Activated T-cell treated with anti-CD3 and anti-CD28 coated beads for 48 hours (primary cell): ENCODE measurements at regions not wholly inside any gene's neighbourhood (a gene's known extent, or its start where the extent isn't known, plus 50 kb on each side); places are given as distances from the start of the nearest gene placed in this dataset.
"Not testable (repeated sequence)": the region's sequence is repeated elsewhere in the genome, so short reads cannot be mapped to it uniquely, and the experiment has no call there.

Experiments
- DNase-seq: peaks from one replicate; pipeline ENCODE4 v3.0.0-alpha.2; 2020; ENCODE audit warnings: low read depth

- DNase-seq: no peak
Measured at GRCh38 chr2:101610750-101611315, 86.7 kb upstream of the MAP4K4 start.

- DNase-seq: no peak
Measured at GRCh38 chr2:101609433-101609832, 88.1 kb upstream of the MAP4K4 start.

GRCh38 chr2:101608408-101609310, 88.8 kb upstream of the MAP4K4 start:
- DNase-seq: no peak

- DNase-seq: no peak
Measured at GRCh38 chr2:101597347-101597944, 100.1 kb upstream of the MAP4K4 start.

GRCh38 chr2:101596333-101596732, 101.2 kb upstream of the MAP4K4 start:
- no peak for DNase-seq

- DNase-seq: no peak
Measured at GRCh38 chr2:101587251-101587650, 110.3 kb upstream of the MAP4K4 start.

- DNase-seq: no peak
Measured at GRCh38 chr2:101583861-101584260, 108.9 kb upstream of the RFX8 start.

GRCh38 chr2:101581675-101582299, 106.9 kb upstream of the RFX8 start:
- DNase-seq: no peak

- DNase-seq: no peak
Measured at GRCh38 chr2:101580528-101580927, 105.6 kb upstream of the RFX8 start.

GRCh38 chr2:101578671-101579070, 103.8 kb upstream of the RFX8 start:
- no peak for DNase-seq

GRCh38 chr2:101578135-101578534, 103.2 kb upstream of the RFX8 start:
- not testable (repeated sequence) for DNase-seq

GRCh38 chr2:101577173-101577572, 102.3 kb upstream of the RFX8 start:
- no peak for DNase-seq

- no peak for DNase-seq
Measured at GRCh38 chr2:101574622-101575021, 99.7 kb upstream of the RFX8 start.

GRCh38 chr2:101571951-101572350, 97.0 kb upstream of the RFX8 start:
- no peak for DNase-seq

GRCh38 chr2:101569886-101570520, 95.1 kb upstream of the RFX8 start:
- DNase-seq: no peak

GRCh38 chr2:101568969-101569368, 94.1 kb upstream of the RFX8 start:
- DNase-seq: no peak

- DNase-seq: no peak
Measured at GRCh38 chr2:101566632-101567228, 91.8 kb upstream of the RFX8 start.

GRCh38 chr2:101563849-101564248, 88.9 kb upstream of the RFX8 start:
- DNase-seq: no peak

GRCh38 chr2:101560780-101561315, 85.9 kb upstream of the RFX8 start:
- DNase-seq: no peak

- DNase-seq: no peak
Measured at GRCh38 chr2:101559551-101559950, 84.6 kb upstream of the RFX8 start.

GRCh38 chr2:101558740-101559525, 84.0 kb upstream of the RFX8 start:
- DNase-seq: no peak
